Body of pancreas (tissue), 1 donor: ENCODE measurements at regions not wholly inside any gene's neighbourhood (a gene's known extent, or its start where the extent isn't known, plus 50 kb on each side); places are given as distances from the start of the nearest gene placed in this dataset. TPM values are rescaled to one million over a fixed set of nuclear protein-coding genes. Genes with fewer than 3 reads are reported as not detected.

Experiments
- small RNA-seq: library from RNA; depleted of rRNA; stranded (forward); fragments of <200 nt; gene quantifications from one replicate; pipeline ENCODE3, GENCODE V24; 2016

Small RNA genes lying in the stretch of these regions (small RNA-seq; reads per million reads assigned to genes)
- gene AL603908.1 = not detected
- not detected for gene MTND3P20
- not detected for gene MTND4LP20
- gene RNA5SP225 = 2.2 reads per million, percentile 72 among the genes with 10 or more reads in this experiment
- gene RNU6-896P = not detected
